CD14-positive monocyte (primary cell): ENCODE measurements at regions not wholly inside any gene's neighbourhood (a gene's known extent, or its start where the extent isn't known, plus 50 kb on each side); places are given as distances from the start of the nearest gene placed in this dataset.

Source experiments
- DNase-seq, 3 donors: peaks; one replicate each; pipeline ENCODE4 v3.0.0-alpha.2; 2011 to 2022
- H2AFZ ChIP-seq: 2 replicates; pipeline ENCODE4 v1.6.0; 2012; ENCODE audit warnings: mild to moderate bottlenecking, low read depth, low read length, inconsistent platforms; ENCODE audit not compliant: insufficient read depth, poor library complexity, severe bottlenecking
- H3K27ac ChIP-seq, 2 donors: 1 replicate in 1 of 2; 2 replicates in 1 of 2; pipeline ENCODE4 v1.5.1; 2012 to 2013; ENCODE audit warnings: low read length in 2 of 2, control low read depth in 1 of 2, inconsistent platforms in 1 of 2, low read depth in 1 of 2, mild to moderate bottlenecking in 1 of 2
- H3K27me3 ChIP-seq, 2 donors: one replicate each; pipeline versions ENCODE4 v1.6.0 to v1.6.1; 2011 to 2013; ENCODE audit warnings: low read length in 2 of 2; ENCODE audit not compliant: control insufficient read depth in 2 of 2, insufficient read depth in 2 of 2
- H3K36me3 ChIP-seq, 2 donors: replicated peaks in 1 of 2; 1 replicate in 1 of 2; 2 replicates in 1 of 2; pipeline versions ENCODE4 v1.5.1 to v1.6.1; 2012 to 2013; ENCODE audit warnings: low read length in 2 of 2, control low read depth in 1 of 2, inconsistent platforms in 1 of 2, mild to moderate bottlenecking in 1 of 2; ENCODE audit not compliant: insufficient read depth in 2 of 2, control insufficient read depth in 1 of 2
- H3K4me1 ChIP-seq, 2 donors: 1 replicate in 1 of 2; 2 replicates in 1 of 2; pipeline versions ENCODE4 v1.5.1 to v1.6.1; 2012 to 2013; ENCODE audit warnings: low read length in 2 of 2, control low read depth in 1 of 2, inconsistent platforms in 1 of 2, mild to moderate bottlenecking in 1 of 2, moderate library complexity in 1 of 2; ENCODE audit not compliant: insufficient read depth in 2 of 2, control insufficient read depth in 1 of 2
- H3K4me2 ChIP-seq: replicated peaks from 2 replicates; pipeline ENCODE3; 2012; ENCODE audit warnings: low read length, moderate library complexity, mild to moderate bottlenecking; ENCODE audit not compliant: poor library complexity, severe bottlenecking; ENCODE audit errors: extremely low read depth
- H3K4me3 ChIP-seq, 3 experiments: fragments of 200-600 bp in 1 of 3; sonication (generic) in 1 of 3; replicated peaks in 1 of 3; 1 replicate in 2 of 3; 2 replicates in 1 of 3; pipeline ENCODE4 v1.5.1; 2011 to 2013; ENCODE audit warnings: low read length in 3 of 3, mild to moderate bottlenecking in 3 of 3, control low read depth in 2 of 3, low read depth in 2 of 3, inconsistent platforms in 1 of 3, moderate library complexity in 1 of 3
- H3K79me2 ChIP-seq: 2 replicates; pipeline ENCODE4 v1.6.0; 2012; ENCODE audit warnings: mild to moderate bottlenecking, control low read depth, inconsistent platforms, low read length, moderate library complexity; ENCODE audit not compliant: insufficient read depth
- H3K9ac ChIP-seq: 2 replicates; pipeline ENCODE4 v1.6.0; 2017; ENCODE audit warnings: low read length, mild to moderate bottlenecking; ENCODE audit not compliant: insufficient read depth, poor library complexity, severe bottlenecking
- H3K9me3 ChIP-seq, 2 donors: replicated peaks in 1 of 2; 1 replicate in 1 of 2; 2 replicates in 1 of 2; pipeline versions ENCODE4 v1.5.1 to v1.6.1; 2012 to 2013; ENCODE audit warnings: low read length in 2 of 2, control low read depth in 1 of 2; ENCODE audit not compliant: control insufficient read depth in 1 of 2, insufficient read depth in 1 of 2
- H4K20me1 ChIP-seq: 2 replicates; pipeline ENCODE4 v1.6.0; 2012; ENCODE audit warnings: mild to moderate bottlenecking, low read length, control low read depth, moderate library complexity; ENCODE audit not compliant: insufficient read depth
- H3K27ac Mint-ChIP-seq, 7 donors: one replicate each; pipeline ENCODE4 v1.8.0; 2020; ENCODE audit warnings: mild to moderate bottlenecking in 7 of 7, mixed read lengths in 7 of 7, moderate library complexity in 6 of 7, inconsistent platforms in 2 of 7
- H3K27me3 Mint-ChIP-seq, 3 donors: one replicate each; pipeline ENCODE4 v1.8.0; 2021 to 2022; ENCODE audit warnings: low read depth in 3 of 3, mild to moderate bottlenecking in 3 of 3, mixed read lengths in 3 of 3, moderate library complexity in 3 of 3, inconsistent platforms in 1 of 3
- H3K36me3 Mint-ChIP-seq, 2 donors: one replicate each; pipeline ENCODE4 v1.8.0; 2020; ENCODE audit warnings: mixed read lengths in 2 of 2, inconsistent platforms in 1 of 2, mild to moderate bottlenecking in 1 of 2
- H3K4me1 Mint-ChIP-seq: one replicate; pipeline ENCODE4 v1.8.0; 2020; ENCODE audit warnings: mild to moderate bottlenecking, mixed read lengths
- H3K4me3 Mint-ChIP-seq, 2 donors: one replicate each; pipeline ENCODE4 v1.8.0; 2020; ENCODE audit warnings: mild to moderate bottlenecking in 2 of 2, mixed read lengths in 2 of 2, moderate library complexity in 1 of 2
- H3K9me3 Mint-ChIP-seq, 7 donors: one replicate each; pipeline ENCODE4 v1.8.0; 2020 to 2022; ENCODE audit warnings: mixed read lengths in 7 of 7, mild to moderate bottlenecking in 6 of 7, moderate library complexity in 6 of 7, inconsistent platforms in 2 of 7
- WGBS: methylation state at CpG from one replicate; pipeline ENCODE4 v1.1.5; 2013; ENCODE audit warnings: missing lambda C conversion rate; ENCODE audit not compliant: insufficient coverage; 5-methylcytosine and 5-hydroxymethylcytosine counted together
- intact Hi-C, 2 donors: fragments of 100-400 bp; cut with micrococcal nuclease; formaldehyde crosslinking; loops; one replicate each; pipeline versions ENCODE4 v1.15.0 to v1.15.1; 2023
- TF ChIP-seq, protein P1 (sequence below): fragments of 200-600 bp; IDR thresholded peaks from one replicate; pipeline ENCODE4 v1.8.0; 2022; ENCODE audit warnings: antibody characterized with exemption, mild to moderate bottlenecking

DNA sequence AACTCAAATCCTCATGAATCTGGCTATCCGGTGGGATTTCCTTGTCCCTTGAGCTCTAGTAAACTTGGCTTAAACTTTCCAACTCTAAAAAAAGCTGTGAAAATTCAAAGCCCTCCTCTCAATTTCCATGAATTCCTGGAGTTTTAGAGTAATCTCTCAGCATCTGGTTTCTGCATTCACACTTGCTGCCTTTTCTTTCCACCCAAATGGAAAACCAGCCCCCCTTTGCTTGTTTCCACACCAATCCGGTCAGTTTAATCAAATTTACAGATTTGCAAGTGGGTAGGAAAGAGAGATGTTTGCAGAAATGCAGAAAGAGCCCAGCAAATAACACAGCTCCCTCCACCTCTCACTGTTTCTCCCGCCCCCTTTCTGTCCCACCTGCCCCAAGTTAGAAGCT lies 91.1 kb downstream of the ENC1 start:
- Mint-ChIP-seq H3K9me3 (no peaks in the 10 kb centered on the region), H3K4me3 (no peak overlapping the region), H3K36me3 (no peaks in the 10 kb centered on the region), H3K27me3 (peaks cover 0 to 6% (median under 1%) of the 10 kb centered on the region in 3 donors), H3K27ac (no peak overlapping the region), H3K4me1 (no peaks in the 10 kb centered on the region)
- Histone ChIP-seq H3K9me3 (no peaks in the 10 kb centered on the region), H3K36me3 (no peaks in the 10 kb centered on the region), H3K9ac (no peak overlapping the region), H3K4me2 (no peak overlapping the region), H3K27ac (no peak overlapping the region), H3K79me2 (no peaks in the 10 kb centered on the region), H3K27me3 (no peaks in the 10 kb centered on the region), H3K4me1 (no peaks in the 10 kb centered on the region), H2AFZ (no peak overlapping the region), H4K20me1 (no peaks in the 10 kb centered on the region), H3K4me3 (no peak overlapping the region)
- TF ChIP-seq, protein P1, sequence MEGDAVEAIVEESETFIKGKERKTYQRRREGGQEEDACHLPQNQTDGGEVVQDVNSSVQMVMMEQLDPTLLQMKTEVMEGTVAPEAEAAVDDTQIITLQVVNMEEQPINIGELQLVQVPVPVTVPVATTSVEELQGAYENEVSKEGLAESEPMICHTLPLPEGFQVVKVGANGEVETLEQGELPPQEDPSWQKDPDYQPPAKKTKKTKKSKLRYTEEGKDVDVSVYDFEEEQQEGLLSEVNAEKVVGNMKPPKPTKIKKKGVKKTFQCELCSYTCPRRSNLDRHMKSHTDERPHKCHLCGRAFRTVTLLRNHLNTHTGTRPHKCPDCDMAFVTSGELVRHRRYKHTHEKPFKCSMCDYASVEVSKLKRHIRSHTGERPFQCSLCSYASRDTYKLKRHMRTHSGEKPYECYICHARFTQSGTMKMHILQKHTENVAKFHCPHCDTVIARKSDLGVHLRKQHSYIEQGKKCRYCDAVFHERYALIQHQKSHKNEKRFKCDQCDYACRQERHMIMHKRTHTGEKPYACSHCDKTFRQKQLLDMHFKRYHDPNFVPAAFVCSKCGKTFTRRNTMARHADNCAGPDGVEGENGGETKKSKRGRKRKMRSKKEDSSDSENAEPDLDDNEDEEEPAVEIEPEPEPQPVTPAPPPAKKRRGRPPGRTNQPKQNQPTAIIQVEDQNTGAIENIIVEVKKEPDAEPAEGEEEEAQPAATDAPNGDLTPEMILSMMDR: no peak
- intact Hi-C loops: no loop called here
- DNase-seq: no peak
- no CpG with 5 or more reads among the region's 3 CpGs for WGBS

DNA sequence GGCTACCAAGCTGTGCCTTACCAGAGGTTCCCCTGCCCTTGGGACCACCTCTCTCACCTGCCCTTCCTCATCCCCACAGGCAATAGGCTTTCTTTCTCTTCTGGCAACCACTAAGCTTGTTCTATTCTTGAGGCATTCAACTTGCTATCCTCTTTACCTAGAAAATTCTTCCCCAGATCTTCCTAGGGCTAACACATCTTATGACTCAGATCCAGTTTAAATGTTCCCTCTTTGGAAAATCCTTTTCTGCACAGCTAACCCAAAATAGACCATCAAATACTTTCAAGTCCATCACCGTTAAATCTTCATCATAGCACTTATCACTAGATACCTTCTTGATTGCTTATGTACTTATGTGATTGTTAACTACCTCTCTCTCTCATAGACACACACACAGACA lies 93.7 kb downstream of the ENC1 start:
- Mint-ChIP-seq H3K4me3 (no peak overlapping the region), H3K27me3 (peaks cover 0 to 7% (median 4%) of the 10 kb centered on the region in 3 donors), H3K4me1 (peaks cover 6% of the 10 kb centered on the region), H3K27ac (no peak overlapping the region), H3K9me3 (peaks cover 0 to 2% (median 0%) of the 10 kb centered on the region in 7 donors), H3K36me3 (no peaks in the 10 kb centered on the region)
- no peaks in the 10 kb centered on the region for H3K27me3 ChIP-seq
- no peak overlapping the region for H2AFZ ChIP-seq
- no peak overlapping the region for H3K27ac ChIP-seq
- TF ChIP-seq, protein P1: no peak
- DNase-seq: no peak
- no peak overlapping the region for H3K4me2 ChIP-seq
- no peaks in the 10 kb centered on the region for H3K4me1 ChIP-seq
- intact Hi-C loops: no loop called here
- no peaks in the 10 kb centered on the region for H3K9me3 ChIP-seq
- H4K20me1 ChIP-seq: no peaks in the 10 kb centered on the region
- WGBS: no CpG with 5 or more reads among the region's 1 CpG
- H3K36me3 ChIP-seq: no peaks in the 10 kb centered on the region
- no peaks in the 10 kb centered on the region for H3K79me2 ChIP-seq
- no peak overlapping the region for H3K4me3 ChIP-seq
- no peak overlapping the region for H3K9ac ChIP-seq
